A673 (cell line): ENCODE measurements at regions not wholly inside any gene's neighbourhood (a gene's known extent, or its start where the extent isn't known, plus 50 kb on each side); places are given as distances from the start of the nearest gene placed in this dataset.

ENCODE experiments used
- CTCF ChIP-seq: fragments of 300-800, 200-600 bp; sonication (generic); conservative IDR thresholded peaks from 2 replicates; pipeline ENCODE4 v1.5.1; 2017; ENCODE audit warnings: low read depth, mild to moderate bottlenecking, antibody characterized with exemption, low read length, moderate library complexity, mixed read lengths
- EZH2 ChIP-seq: fragments of 200-600 bp; sonication (generic); IDR thresholded peaks from 2 replicates; pipeline ENCODE4 v1.6.1; 2017; ENCODE audit warnings: borderline replicate concordance, low read depth, mild to moderate bottlenecking, mixed read lengths, antibody characterized with exemption, low read length; ENCODE audit not compliant: poor library complexity, severe bottlenecking

DNA sequence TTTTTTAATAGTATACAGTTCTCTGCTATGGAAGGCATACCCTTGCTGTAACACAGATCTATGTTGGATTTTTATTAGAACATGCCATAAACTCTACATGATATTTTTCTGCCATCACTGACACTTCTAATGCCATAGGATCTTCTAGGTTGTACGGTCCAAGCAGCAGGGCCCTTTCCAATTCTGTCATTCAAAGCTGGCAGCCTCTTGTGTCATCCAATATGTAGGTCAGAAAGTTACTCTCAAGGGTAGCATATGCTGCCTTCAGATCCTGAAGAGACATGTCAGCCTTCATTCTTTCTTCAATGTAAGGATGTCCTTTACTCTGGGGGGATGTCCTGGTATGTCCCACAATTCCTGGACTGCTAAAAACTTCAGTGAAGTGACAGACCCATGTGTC lies 629.2 kb upstream of the USP24 start:
- TF ChIP-seq CTCF (no peak), EZH2 (no peak)
